ENCODE measurements at regions not wholly inside any gene's neighbourhood (a gene's known extent, or its start where the extent isn't known, plus 50 kb on each side); places are given as distances from the start of the nearest gene placed in this dataset.
"Not testable (repeated sequence)": the region's sequence is repeated elsewhere in the genome, so short reads cannot be mapped to it uniquely, and the experiment has no call there.

DNA sequence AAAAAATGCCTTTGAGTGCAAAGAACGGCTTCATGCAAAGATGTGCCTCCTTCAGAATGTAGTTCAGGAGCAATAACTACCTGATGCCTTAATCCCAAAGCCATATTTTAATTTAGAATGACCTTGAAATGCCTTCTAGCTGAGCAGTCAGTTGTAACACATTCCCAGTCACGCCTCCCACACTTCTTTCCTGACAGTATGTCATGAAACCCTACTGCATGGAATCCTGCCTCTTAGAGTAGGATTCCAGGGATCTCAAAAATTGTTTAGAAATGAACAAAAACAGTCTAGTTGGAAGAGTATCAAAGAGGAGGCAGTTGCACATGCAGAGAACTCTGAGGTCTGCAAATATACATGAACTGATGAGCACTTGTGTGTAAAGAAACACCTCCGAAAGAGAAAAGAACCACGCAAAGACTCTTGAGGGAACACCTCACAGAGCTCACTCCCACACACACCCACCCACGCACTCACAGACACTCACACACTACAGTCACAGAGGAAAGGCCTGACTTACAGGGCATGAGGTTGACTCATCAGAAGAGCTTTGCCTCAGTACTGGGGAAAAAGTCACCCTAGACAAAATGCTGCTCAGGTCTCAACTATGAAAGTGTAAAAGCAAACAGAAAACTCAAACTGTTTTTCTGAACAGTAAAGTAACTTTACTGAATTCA is 77.4 kb downstream of the GGTLC2 start:
- TF ChIP-seq, protein P1, sequence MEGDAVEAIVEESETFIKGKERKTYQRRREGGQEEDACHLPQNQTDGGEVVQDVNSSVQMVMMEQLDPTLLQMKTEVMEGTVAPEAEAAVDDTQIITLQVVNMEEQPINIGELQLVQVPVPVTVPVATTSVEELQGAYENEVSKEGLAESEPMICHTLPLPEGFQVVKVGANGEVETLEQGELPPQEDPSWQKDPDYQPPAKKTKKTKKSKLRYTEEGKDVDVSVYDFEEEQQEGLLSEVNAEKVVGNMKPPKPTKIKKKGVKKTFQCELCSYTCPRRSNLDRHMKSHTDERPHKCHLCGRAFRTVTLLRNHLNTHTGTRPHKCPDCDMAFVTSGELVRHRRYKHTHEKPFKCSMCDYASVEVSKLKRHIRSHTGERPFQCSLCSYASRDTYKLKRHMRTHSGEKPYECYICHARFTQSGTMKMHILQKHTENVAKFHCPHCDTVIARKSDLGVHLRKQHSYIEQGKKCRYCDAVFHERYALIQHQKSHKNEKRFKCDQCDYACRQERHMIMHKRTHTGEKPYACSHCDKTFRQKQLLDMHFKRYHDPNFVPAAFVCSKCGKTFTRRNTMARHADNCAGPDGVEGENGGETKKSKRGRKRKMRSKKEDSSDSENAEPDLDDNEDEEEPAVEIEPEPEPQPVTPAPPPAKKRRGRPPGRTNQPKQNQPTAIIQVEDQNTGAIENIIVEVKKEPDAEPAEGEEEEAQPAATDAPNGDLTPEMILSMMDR (IDR thresholded peaks at IDR 0.05; ENCODE audit: insufficient read depth, low read length, poor library complexity, severe bottlenecking) = no peak
- Histone ChIP-seq H3K36me3 (ENCODE audit: control insufficient read depth, insufficient read depth, low read length) (no peaks in the 10 kb centered on the region), H3K27me3 (replicated peaks; ENCODE audit: control insufficient read depth, insufficient read depth, low read length) (no peaks in the 10 kb centered on the region), H3K4me3 (replicated peaks; ENCODE audit: low read depth, low read length) (no peak overlapping the region)
- DNase-seq (ENCODE audit: extremely low read depth, insufficient read length) = no peak

DNA sequence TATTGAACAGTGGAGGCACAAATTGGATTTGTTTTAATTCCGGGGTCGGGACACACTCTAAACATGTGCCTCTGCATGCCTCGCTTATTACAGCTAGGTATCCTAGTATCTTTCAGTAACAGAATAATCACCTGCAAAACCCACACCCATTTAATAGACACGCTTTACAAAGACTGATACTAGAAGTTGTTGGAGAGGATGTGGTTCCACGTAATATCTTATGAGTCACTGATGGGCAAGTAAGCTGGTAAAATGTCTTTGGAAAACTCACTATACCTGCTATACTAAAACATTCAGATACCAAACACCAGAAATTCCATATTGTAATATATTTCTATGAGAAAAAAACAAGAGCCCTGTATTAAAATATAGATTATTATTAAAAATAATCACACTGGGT is 84.0 kb downstream of the GGTLC2 start:
- H3K36me3 ChIP-seq (ENCODE audit: control insufficient read depth, insufficient read depth, low read length) = no peaks in the 10 kb centered on the region
- no peaks in the 10 kb centered on the region for H3K27me3 ChIP-seq (replicated peaks; ENCODE audit: control insufficient read depth, insufficient read depth, low read length)
- DNase-seq (ENCODE audit: extremely low read depth, insufficient read length) = no peak
- TF ChIP-seq, protein P1 (IDR thresholded peaks at IDR 0.05; ENCODE audit: insufficient read depth, low read length, poor library complexity, severe bottlenecking) = no peak
- no peak overlapping the region for H3K4me3 ChIP-seq (replicated peaks; ENCODE audit: low read depth, low read length)

GRCh38 chr22:22730655-22731373 is 86.4 kb downstream of the GGTLC2 start:
- TF ChIP-seq, protein P1 (IDR thresholded peaks at IDR 0.05; ENCODE audit: insufficient read depth, low read length, poor library complexity, severe bottlenecking) = no peak
- H3K4me3 ChIP-seq (replicated peaks; ENCODE audit: low read depth, low read length) = no peak overlapping the region
- no peaks in the 10 kb centered on the region for H3K27me3 ChIP-seq (replicated peaks; ENCODE audit: control insufficient read depth, insufficient read depth, low read length)
- H3K36me3 ChIP-seq (ENCODE audit: control insufficient read depth, insufficient read depth, low read length) = no peaks in the 10 kb centered on the region
- DNase-seq (ENCODE audit: extremely low read depth, insufficient read length) = no peak

- Histone ChIP-seq H3K27me3 (replicated peaks; ENCODE audit: control insufficient read depth, insufficient read depth, low read length) (no peaks in the 10 kb centered on the region), H3K4me3 (replicated peaks; ENCODE audit: low read depth, low read length) (no peak overlapping the region), H3K36me3 (ENCODE audit: control insufficient read depth, insufficient read depth, low read length) (no peaks in the 10 kb centered on the region)
- DNase-seq (ENCODE audit: extremely low read depth, insufficient read length) = no peak
- TF ChIP-seq, protein P1 (IDR thresholded peaks at IDR 0.05; ENCODE audit: insufficient read depth, low read length, poor library complexity, severe bottlenecking) = no peak
Observed at GRCh38 chr22:22731374-22731676, 86.9 kb downstream of the GGTLC2 start.

- not testable (repeated sequence) for H3K27me3 ChIP-seq (replicated peaks; ENCODE audit: control insufficient read depth, insufficient read depth, low read length); H3K4me3 ChIP-seq (replicated peaks; ENCODE audit: low read depth, low read length); H3K36me3 ChIP-seq (ENCODE audit: control insufficient read depth, insufficient read depth, low read length); DNase-seq (ENCODE audit: extremely low read depth, insufficient read length)
Observed at GRCh38 chr22:22733006-22733405, 88.6 kb downstream of the GGTLC2 start.

- TF ChIP-seq, protein P1 (IDR thresholded peaks at IDR 0.05; ENCODE audit: insufficient read depth, low read length, poor library complexity, severe bottlenecking) = no peak
- H3K4me3 ChIP-seq (replicated peaks; ENCODE audit: low read depth, low read length) = no peak overlapping the region
- H3K27me3 ChIP-seq (replicated peaks; ENCODE audit: control insufficient read depth, insufficient read depth, low read length) = no peaks in the 10 kb centered on the region
- no peaks in the 10 kb centered on the region for H3K36me3 ChIP-seq (ENCODE audit: control insufficient read depth, insufficient read depth, low read length)
- no peak for DNase-seq (ENCODE audit: extremely low read depth, insufficient read length)
Observed at GRCh38 chr22:22733881-22734373, 89.5 kb downstream of the GGTLC2 start.

DNA sequence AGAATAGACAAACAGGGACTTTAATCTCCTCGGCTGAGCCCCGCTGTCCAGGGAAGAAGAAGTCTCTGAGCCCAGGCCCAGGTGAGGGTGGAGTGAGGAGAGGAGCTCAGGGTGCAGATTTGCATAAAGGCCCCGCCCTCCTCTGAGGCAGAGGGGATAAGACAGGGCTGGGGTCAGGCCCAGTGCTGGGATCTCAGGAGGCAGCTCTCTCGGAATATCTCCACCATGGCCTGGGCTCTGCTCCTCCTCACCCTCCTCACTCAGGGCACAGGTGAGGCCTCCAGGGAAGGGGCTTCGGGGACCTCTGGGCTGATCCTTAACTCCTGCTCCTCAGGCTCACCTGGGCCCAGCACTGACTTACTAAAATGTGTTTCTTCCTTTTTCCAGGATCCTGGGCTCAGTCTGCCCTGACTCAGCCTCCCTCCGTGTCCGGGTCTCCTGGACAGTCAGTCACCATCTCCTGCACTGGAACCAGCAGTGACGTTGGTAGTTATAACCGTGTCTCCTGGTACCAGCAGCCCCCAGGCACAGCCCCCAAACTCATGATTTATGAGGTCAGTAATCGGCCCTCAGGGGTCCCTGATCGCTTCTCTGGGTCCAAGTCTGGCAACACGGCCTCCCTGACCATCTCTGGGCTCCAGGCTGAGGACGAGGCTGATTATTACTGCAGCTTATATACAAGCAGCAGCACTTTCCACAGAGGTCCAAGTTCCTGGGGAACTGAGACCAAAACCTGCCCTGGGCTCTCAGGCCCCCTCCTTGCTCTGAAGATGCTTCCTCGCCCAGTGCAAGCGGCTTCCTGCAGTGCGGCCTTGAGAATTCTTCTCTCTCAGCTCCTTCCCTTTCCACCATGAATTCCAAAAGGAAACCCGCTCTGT is 90.2 kb downstream of the GGTLC2 start:
- not testable (repeated sequence) for H3K27me3 ChIP-seq (replicated peaks; ENCODE audit: control insufficient read depth, insufficient read depth, low read length); DNase-seq (ENCODE audit: extremely low read depth, insufficient read length); H3K4me3 ChIP-seq (replicated peaks; ENCODE audit: low read depth, low read length); H3K36me3 ChIP-seq (ENCODE audit: control insufficient read depth, insufficient read depth, low read length)

- H3K27me3 ChIP-seq (replicated peaks; ENCODE audit: control insufficient read depth, insufficient read depth, low read length); H3K4me3 ChIP-seq (replicated peaks; ENCODE audit: low read depth, low read length); DNase-seq (ENCODE audit: extremely low read depth, insufficient read length); H3K36me3 ChIP-seq (ENCODE audit: control insufficient read depth, insufficient read depth, low read length): not testable (repeated sequence)
Observed at GRCh38 chr22:22735276-22735675, 90.9 kb downstream of the GGTLC2 start.
